ENCODE measurements at regions not wholly inside any gene's neighbourhood (a gene's known extent, or its start where the extent isn't known, plus 50 kb on each side); places are given as distances from the start of the nearest gene placed in this dataset.

DNA sequence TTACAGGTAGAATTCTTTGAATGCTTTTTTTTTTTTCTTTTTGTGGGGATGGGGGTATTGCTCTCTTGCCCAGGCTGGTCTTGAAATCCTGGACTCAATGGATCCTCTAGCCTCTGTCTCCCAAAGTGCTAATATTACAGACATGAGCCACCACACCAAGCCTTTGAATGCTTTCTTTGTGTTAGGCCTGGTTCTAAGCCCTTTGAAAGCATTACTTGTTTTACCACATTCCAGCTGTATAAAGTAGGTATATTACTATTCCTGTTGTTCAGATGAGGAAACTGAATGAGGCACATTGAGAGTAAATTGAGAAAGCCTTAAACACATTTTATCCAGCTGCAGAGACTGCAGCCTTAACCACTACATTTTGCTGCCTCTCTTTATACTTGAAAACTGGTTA, 841.8 kb upstream of the ADGRL4 start:
- ATAC-seq (ENCODE audit: low read depth) (no peak), DNase-seq (no peak)
- H3K9me3 Mint-ChIP-seq = no peaks in the 10 kb centered on the region
- no peak overlapping the region for H3K27ac Mint-ChIP-seq
- H3K4me1 Mint-ChIP-seq = no peaks in the 10 kb centered on the region
- no peaks in the 10 kb centered on the region for H3K27me3 Mint-ChIP-seq
- ChIA-PET POLR2A (no interaction called here), CTCF (no interaction called here)
- no peak overlapping the region for H3K4me3 Mint-ChIP-seq
- intact Hi-C loops (cut with micrococcal nuclease) = no loop called here
- TF ChIP-seq, protein P1, sequence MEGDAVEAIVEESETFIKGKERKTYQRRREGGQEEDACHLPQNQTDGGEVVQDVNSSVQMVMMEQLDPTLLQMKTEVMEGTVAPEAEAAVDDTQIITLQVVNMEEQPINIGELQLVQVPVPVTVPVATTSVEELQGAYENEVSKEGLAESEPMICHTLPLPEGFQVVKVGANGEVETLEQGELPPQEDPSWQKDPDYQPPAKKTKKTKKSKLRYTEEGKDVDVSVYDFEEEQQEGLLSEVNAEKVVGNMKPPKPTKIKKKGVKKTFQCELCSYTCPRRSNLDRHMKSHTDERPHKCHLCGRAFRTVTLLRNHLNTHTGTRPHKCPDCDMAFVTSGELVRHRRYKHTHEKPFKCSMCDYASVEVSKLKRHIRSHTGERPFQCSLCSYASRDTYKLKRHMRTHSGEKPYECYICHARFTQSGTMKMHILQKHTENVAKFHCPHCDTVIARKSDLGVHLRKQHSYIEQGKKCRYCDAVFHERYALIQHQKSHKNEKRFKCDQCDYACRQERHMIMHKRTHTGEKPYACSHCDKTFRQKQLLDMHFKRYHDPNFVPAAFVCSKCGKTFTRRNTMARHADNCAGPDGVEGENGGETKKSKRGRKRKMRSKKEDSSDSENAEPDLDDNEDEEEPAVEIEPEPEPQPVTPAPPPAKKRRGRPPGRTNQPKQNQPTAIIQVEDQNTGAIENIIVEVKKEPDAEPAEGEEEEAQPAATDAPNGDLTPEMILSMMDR (IDR thresholded peaks at IDR 0.05) = no peak
- H3K36me3 Mint-ChIP-seq (ENCODE audit: low read depth) = no peaks in the 10 kb centered on the region

DNA sequence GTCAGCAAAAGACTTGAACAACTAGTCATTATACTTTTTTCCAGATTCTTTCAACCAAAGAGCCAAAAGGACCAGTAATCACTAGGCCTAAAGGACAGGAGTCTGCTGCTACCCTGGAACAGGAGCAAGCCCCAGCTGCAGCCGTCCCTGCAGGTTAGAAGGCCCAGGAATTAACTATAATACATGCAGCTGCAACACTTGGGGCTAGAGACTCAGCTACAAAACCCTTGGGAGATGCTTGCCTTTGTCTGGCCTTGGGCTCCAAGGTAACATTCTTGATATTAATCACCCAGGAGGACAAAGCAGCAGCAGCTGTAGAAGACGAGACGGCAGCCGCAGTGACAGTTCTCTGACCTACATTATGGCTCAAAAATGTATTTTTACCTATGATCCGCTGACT, 841.2 kb upstream of the ADGRL4 start:
- no peak overlapping the region for H3K27ac Mint-ChIP-seq
- no peaks in the 10 kb centered on the region for H3K4me1 Mint-ChIP-seq
- POLR2A ChIA-PET = no interaction called here
- no peak overlapping the region for H3K4me3 Mint-ChIP-seq
- DNase-seq (no peak), ATAC-seq (ENCODE audit: low read depth) (no peak)
- CTCF ChIA-PET = no interaction called here
- no peaks in the 10 kb centered on the region for H3K36me3 Mint-ChIP-seq (ENCODE audit: low read depth)
- no peaks in the 10 kb centered on the region for H3K9me3 Mint-ChIP-seq
- intact Hi-C loops (cut with micrococcal nuclease) = no loop called here
- H3K27me3 Mint-ChIP-seq = no peaks in the 10 kb centered on the region
- TF ChIP-seq, protein P1 (IDR thresholded peaks at IDR 0.05) = no peak

DNA sequence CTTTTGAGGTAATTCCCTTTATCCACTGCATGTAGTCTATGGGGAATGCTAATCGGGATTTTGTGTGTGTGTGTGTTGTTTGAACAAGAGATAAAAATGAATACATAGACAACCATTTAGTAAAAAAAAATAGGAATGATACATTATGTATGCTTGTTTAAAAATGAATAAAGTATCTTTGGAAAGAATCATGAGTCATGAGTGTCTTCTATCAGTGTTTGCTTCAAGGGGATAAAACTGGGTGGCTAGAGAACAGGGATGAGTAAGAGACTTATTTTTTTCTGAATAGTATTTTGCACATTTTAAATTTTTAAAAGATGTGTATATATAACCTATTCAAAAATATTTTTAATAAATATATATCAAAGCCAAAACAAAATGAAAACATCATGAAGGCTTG, 839.4 kb upstream of the ADGRL4 start:
- POLR2A ChIA-PET = no interaction called here
- Mint-ChIP-seq H3K4me3 (no peak overlapping the region), H3K4me1 (no peaks in the 10 kb centered on the region), H3K27ac (no peak overlapping the region), H3K27me3 (no peaks in the 10 kb centered on the region), H3K36me3 (ENCODE audit: low read depth) (no peaks in the 10 kb centered on the region), H3K9me3 (no peaks in the 10 kb centered on the region)
- CTCF ChIA-PET = no interaction called here
- no peak for DNase-seq
- ATAC-seq (ENCODE audit: low read depth) = no peak
- intact Hi-C loops (cut with micrococcal nuclease) = no loop called here
- TF ChIP-seq, protein P1 (IDR thresholded peaks at IDR 0.05) = no peak

DNA sequence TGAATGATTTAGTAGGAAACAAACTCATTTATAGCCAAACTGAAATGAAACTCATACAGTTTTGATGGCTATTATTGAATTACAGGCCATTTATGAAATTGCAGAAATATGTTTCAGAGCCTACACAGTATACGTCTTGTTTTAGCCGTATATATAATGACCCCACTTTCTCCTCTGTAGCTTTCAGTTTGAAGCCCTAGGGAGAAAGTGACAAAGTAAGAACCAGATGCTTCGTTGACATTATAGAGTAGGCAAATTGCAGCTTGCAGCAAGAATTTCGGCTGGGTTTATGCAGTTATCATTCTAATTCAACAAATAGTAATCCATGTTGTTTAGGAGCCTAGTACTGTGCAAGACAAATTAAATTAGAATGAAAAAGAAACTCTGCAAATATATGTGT, 836.3 kb upstream of the ADGRL4 start:
- no peak for DNase-seq

DNA sequence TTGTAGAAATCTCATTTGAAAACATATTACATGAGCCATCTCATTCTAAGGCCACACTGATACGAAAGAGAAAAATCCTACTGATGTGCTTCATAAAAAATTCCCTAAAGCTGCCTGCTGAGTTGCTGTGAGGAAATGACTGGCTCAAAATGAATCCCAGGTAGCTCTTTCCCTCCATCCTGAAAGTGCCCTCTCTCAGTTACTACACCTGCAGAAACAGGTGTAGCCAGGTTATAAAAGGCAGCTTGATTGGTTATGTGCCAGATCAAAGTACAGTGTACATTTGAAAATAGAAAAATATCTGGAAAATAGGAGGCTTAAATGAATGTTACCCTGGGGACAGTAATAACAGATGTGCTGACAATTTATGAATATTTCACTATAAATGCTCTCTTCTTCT, 833.4 kb upstream of the ADGRL4 start:
- TF ChIP-seq, protein P1 (IDR thresholded peaks at IDR 0.05) = no peak
- ChIA-PET CTCF (no interaction called here), POLR2A (no interaction called here)
- no peak for DNase-seq
- Mint-ChIP-seq H3K36me3 (ENCODE audit: low read depth) (no peaks in the 10 kb centered on the region), H3K27ac (no peak overlapping the region), H3K4me1 (no peaks in the 10 kb centered on the region), H3K4me3 (no peak overlapping the region), H3K27me3 (no peaks in the 10 kb centered on the region), H3K9me3 (no peaks in the 10 kb centered on the region)
- no peak for ATAC-seq (ENCODE audit: low read depth)
- intact Hi-C loops (cut with micrococcal nuclease) = no loop called here

More for the DNA sequence above, 836.3 kb upstream of the ADGRL4 start:
- no peak overlapping the region for H3K4me3 Mint-ChIP-seq
- H3K27ac Mint-ChIP-seq = no peak overlapping the region
- ChIA-PET POLR2A (no interaction called here), CTCF (no interaction called here)
- ATAC-seq (ENCODE audit: low read depth) = no peak
- H3K36me3 Mint-ChIP-seq (ENCODE audit: low read depth) = no peaks in the 10 kb centered on the region
- H3K27me3 Mint-ChIP-seq = no peaks in the 10 kb centered on the region
- H3K4me1 Mint-ChIP-seq = no peaks in the 10 kb centered on the region
- intact Hi-C loops (cut with micrococcal nuclease) = no loop called here
- TF ChIP-seq, protein P1 (IDR thresholded peaks at IDR 0.05) = no peak
- no peaks in the 10 kb centered on the region for H3K9me3 Mint-ChIP-seq
